ENCODE measurements at regions not wholly inside any gene's neighbourhood (a gene's known extent, or its start where the extent isn't known, plus 50 kb on each side); places are given as distances from the start of the nearest gene placed in this dataset.

DNA sequence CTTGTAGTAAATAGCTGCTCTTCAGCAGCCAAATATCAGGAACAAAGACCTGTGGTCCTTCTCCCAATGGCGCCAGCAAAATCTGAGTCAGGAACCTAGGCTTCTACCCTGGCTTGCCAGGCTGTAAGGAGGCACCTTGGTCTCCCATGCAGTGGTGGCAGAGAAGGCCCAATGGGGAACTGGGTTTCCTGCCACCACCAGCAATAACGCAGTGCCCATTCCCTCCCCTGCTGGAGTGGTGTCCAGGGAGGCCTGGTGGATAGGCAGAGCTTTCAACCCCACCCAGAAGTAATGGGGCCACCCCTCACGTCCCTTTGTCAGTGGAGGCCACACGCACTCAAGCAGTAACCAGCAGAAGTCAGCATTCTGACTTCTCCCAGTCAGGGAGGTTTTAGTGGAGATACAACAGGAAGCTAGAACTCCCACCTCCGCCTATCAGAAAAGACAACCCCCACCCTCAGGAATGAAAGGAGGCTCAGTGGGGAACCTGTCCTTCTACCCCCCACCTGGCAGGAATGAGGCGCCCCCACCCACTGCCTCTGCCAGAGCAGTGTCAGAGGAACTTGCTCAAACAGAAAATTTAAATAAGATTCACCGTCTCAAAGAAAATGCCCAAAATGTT, 132.4 kb downstream of the COPS8 start:
- Mint-ChIP-seq H3K36me3 (ENCODE audit: insufficient read depth) (no peaks in the 10 kb centered on the region), H3K9me3 (no peaks in the 10 kb centered on the region), H3K27ac (ENCODE audit: low read depth) (no peak overlapping the region), H3K27me3 (peaks cover 31% of the 10 kb centered on the region), H3K4me1 (no peaks in the 10 kb centered on the region), H3K4me3 (no peak overlapping the region)
- DNase-seq (ENCODE audit: low spot score in 2 of 2) (no peak), ATAC-seq (replicated peaks; ENCODE audit: extremely low read depth, poor library complexity, severe bottlenecking) (no peak)

DNA sequence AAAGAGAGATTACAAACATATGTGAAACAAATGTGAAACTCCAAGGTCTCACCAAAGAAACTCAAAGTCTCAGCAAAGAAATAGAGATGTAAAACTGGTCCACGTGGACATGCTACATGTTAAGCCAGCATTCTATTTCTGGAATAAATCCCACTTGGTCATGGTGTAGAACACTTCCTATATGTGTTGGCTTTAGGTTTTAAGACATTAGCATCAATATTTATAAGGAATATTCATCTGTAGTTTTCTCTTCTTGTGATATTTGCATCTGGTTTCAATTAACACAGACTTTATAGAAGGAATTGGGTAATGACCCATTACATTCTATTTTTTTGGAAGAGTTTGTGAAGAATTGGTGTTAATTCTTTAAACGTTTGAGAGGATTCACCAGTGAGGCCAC, 133.1 kb downstream of the COPS8 start:
- peaks cover 38% of the 10 kb centered on the region for H3K27me3 Mint-ChIP-seq
- H3K36me3 Mint-ChIP-seq (ENCODE audit: insufficient read depth): no peaks in the 10 kb centered on the region
- H3K9me3 Mint-ChIP-seq: no peaks in the 10 kb centered on the region
- H3K4me1 Mint-ChIP-seq: no peaks in the 10 kb centered on the region
- no peak overlapping the region for H3K4me3 Mint-ChIP-seq
- DNase-seq (ENCODE audit: low spot score in 2 of 2): no peak
- ATAC-seq (replicated peaks; ENCODE audit: extremely low read depth, poor library complexity, severe bottlenecking): no peak
- no peak overlapping the region for H3K27ac Mint-ChIP-seq (ENCODE audit: low read depth)

DNA sequence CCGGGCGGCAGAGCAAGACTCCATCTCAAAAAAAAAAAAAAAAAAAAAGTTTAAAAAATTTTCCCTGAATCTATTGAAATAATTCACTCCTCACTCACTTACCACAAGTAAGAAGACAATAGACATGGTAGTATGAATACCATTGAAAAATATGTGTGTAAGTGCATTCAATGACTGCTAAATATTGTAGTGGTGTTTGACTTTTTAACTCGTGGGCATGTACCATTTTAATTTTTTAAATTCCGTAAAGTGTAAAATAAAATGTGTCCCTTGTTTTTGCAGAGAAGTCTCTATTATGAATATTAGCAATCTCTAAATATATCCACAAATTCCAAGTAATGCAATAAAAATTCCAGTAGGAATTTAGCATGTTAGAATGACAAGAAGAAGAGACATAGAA, 134.1 kb downstream of the COPS8 start:
- Mint-ChIP-seq H3K9me3 (no peaks in the 10 kb centered on the region), H3K4me1 (no peaks in the 10 kb centered on the region), H3K36me3 (ENCODE audit: insufficient read depth) (no peaks in the 10 kb centered on the region), H3K27me3 (peaks cover 46% of the 10 kb centered on the region), H3K4me3 (no peak overlapping the region), H3K27ac (ENCODE audit: low read depth) (no peak overlapping the region)
- no peak for DNase-seq (ENCODE audit: low spot score in 2 of 2)
- no peak for ATAC-seq (replicated peaks; ENCODE audit: extremely low read depth, poor library complexity, severe bottlenecking)

DNA sequence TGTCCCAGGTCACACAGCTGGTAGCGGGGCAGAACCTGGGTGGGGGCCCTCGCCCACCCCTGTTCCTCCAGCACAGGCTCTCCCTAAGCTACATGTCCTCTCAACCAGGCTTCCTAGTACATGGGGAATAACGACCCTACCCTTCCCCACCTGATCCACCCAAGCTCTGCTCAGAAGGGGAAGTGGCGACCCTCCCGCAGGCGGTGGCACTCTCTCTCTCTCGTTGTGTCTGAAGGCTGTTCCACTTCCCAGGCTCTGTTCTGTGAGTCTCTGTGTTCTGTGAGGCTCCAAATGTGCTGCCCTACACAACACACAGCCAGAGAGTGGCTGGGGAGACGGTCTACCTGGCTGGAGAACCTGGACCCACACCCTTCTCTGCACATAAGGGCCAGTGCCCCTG, 135.8 kb downstream of the COPS8 start:
- peaks cover 46% of the 10 kb centered on the region for H3K27me3 Mint-ChIP-seq
- H3K4me3 Mint-ChIP-seq: no peak overlapping the region
- no peak for DNase-seq (ENCODE audit: low spot score in 2 of 2)
- H3K4me1 Mint-ChIP-seq: no peaks in the 10 kb centered on the region
- no peaks in the 10 kb centered on the region for H3K9me3 Mint-ChIP-seq
- H3K27ac Mint-ChIP-seq (ENCODE audit: low read depth): no peak overlapping the region
- no peaks in the 10 kb centered on the region for H3K36me3 Mint-ChIP-seq (ENCODE audit: insufficient read depth)
- ATAC-seq (replicated peaks; ENCODE audit: extremely low read depth, poor library complexity, severe bottlenecking): no peak

DNA sequence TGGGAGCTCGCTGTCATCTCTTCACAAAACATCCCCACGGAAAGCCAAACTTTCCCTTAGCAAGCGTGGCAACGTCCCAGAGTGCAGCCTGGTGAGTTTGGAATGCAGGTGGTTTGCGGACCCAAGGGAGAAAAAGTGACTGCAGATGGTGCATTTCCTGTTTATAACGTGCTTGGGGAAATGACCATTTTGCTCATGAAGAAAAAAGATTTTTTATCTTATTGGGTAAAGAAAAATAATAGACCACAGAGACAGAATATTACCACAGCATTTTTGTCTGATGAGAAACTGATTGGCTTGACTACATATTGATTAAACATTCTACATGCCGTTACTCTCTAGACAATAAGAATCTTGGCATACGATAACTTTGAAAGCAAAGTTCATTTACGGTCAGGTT, 136.5 kb downstream of the COPS8 start:
- no peak for ATAC-seq (replicated peaks; ENCODE audit: extremely low read depth, poor library complexity, severe bottlenecking)
- H3K36me3 Mint-ChIP-seq (ENCODE audit: insufficient read depth): no peaks in the 10 kb centered on the region
- DNase-seq (ENCODE audit: low spot score in 2 of 2): no peak
- H3K4me1 Mint-ChIP-seq: no peaks in the 10 kb centered on the region
- H3K27me3 Mint-ChIP-seq: peaks cover 46% of the 10 kb centered on the region
- no peak overlapping the region for H3K27ac Mint-ChIP-seq (ENCODE audit: low read depth)
- no peak overlapping the region for H3K4me3 Mint-ChIP-seq
- H3K9me3 Mint-ChIP-seq: no peaks in the 10 kb centered on the region

DNA sequence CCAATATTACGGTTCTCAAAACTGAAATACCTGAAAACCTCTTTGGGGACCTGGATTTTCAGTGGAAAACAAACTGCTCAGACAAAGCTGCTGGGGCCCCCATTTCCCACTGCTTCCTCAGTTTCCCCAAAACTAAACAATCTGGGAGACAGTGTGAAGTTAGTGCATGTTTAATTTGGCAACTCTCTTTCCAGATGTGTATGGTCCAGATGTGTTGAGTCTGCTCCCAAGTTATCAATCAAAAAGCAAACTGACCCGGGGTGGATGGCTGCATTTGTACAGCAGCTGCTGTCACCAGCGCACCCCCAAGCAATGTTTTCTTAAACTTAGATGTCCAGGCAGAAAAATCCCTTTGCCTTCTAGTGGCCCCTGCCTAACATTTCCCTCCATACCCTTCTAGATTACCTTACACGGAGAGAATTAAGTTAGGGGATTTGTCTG, 136.9 kb downstream of the COPS8 start:
- H3K4me3 Mint-ChIP-seq: no peak overlapping the region
- H3K36me3 Mint-ChIP-seq (ENCODE audit: insufficient read depth): no peaks in the 10 kb centered on the region
- no peak for DNase-seq (ENCODE audit: low spot score in 2 of 2)
- H3K27me3 Mint-ChIP-seq: peaks cover 46% of the 10 kb centered on the region
- no peaks in the 10 kb centered on the region for H3K4me1 Mint-ChIP-seq
- ATAC-seq (replicated peaks; ENCODE audit: extremely low read depth, poor library complexity, severe bottlenecking): no peak
- no peaks in the 10 kb centered on the region for H3K9me3 Mint-ChIP-seq
- no peak overlapping the region for H3K27ac Mint-ChIP-seq (ENCODE audit: low read depth)

DNA sequence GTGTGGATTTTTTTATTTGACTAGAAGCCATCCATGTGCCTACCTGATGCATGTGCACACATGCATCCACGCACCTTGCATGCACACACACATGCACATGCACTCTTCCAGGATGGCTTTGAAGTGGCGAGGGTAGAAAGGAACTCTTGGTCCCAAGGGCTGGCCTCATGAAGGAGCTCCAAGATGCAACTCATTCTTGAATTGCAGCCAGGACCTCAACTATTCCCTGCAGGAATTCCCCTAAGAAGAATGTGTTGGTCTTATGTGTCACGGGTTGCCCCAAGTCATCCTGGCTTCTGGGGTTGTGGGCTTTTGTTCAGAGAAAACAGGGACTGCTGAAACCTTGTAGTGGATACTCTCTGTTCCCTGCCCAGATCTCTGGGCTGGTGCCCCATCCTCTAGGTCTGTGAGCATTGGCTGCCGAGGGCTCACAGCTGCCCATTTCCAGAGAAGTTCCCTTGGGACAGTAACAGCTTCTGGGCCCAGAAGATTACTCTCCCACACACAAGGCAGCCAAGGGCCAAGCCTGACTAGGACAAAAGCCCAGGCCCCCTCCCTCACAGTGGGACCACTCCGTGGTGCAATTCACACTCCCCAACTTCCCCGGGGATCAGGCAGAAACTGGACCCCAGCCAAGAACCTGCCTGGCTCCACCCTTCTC, 137.6 kb downstream of the COPS8 start:
- no peaks in the 10 kb centered on the region for H3K9me3 Mint-ChIP-seq
- no peak overlapping the region for H3K4me3 Mint-ChIP-seq
- no peak overlapping the region for H3K27ac Mint-ChIP-seq (ENCODE audit: low read depth)
- no peak for ATAC-seq (replicated peaks; ENCODE audit: extremely low read depth, poor library complexity, severe bottlenecking)
- H3K36me3 Mint-ChIP-seq (ENCODE audit: insufficient read depth): no peaks in the 10 kb centered on the region
- H3K4me1 Mint-ChIP-seq: no peaks in the 10 kb centered on the region
- H3K27me3 Mint-ChIP-seq: peaks cover 53% of the 10 kb centered on the region
- no peak for DNase-seq (ENCODE audit: low spot score in 2 of 2)

DNA sequence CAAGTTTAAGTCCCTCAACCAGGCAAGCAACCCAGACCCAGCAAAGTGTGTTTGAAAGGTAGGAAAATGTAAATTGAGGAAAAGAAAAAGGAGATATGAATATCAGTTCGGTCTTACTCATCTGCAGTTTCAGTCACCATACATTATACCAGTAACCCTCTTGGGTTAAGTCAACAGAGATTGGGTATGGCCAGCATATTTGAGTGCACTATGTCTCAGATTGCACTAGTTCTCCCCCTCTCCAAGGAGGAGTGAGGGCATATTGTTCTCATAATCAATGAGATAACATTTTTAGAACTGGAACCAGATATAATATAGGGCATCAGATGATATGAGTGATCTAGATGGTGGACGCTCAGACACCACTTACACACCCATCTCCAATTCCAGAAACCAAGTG, 141.5 kb downstream of the COPS8 start:
- ATAC-seq (replicated peaks; ENCODE audit: extremely low read depth, poor library complexity, severe bottlenecking) (no peak), DNase-seq (ENCODE audit: low spot score in 2 of 2) (no peak)
- Mint-ChIP-seq H3K27me3 (peaks cover 61% of the 10 kb centered on the region), H3K36me3 (ENCODE audit: insufficient read depth) (no peaks in the 10 kb centered on the region), H3K27ac (ENCODE audit: low read depth) (no peak overlapping the region), H3K4me1 (no peaks in the 10 kb centered on the region), H3K4me3 (no peak overlapping the region), H3K9me3 (no peaks in the 10 kb centered on the region)

DNA sequence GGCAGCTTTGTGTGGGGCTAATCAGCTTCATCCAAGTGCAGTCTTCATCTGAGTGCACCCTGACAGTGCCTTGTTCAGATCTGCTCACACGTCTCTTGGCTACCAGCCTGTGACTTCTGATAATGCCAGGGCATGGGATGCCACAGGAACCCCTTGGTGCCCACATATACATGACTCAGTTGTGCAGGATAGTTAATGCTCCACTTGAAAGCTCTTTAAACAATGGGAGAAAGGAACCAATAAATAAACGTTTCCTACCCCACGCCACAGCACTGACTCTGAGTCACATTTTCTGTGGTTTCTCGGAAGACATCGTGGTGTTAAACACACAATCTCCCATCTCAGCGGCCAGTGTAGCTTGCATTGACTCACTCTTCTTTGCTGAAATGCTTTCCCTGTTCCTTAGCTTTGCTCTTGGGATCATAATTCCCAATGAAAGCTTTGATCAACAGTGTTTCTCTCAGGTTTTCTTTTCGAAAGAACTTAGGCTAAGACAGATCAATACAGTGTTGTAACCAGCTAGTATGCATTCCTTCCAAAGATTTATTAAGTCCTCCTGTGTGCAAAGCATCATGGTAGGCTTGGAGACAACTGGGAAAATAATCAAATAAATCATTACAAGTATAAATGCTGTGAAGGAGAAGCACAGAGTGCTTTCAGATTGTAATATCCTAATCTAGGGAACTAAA, 142.0 kb downstream of the COPS8 start:
- no peak overlapping the region for H3K27ac Mint-ChIP-seq (ENCODE audit: low read depth)
- ATAC-seq (replicated peaks; ENCODE audit: extremely low read depth, poor library complexity, severe bottlenecking): no peak

DNA sequence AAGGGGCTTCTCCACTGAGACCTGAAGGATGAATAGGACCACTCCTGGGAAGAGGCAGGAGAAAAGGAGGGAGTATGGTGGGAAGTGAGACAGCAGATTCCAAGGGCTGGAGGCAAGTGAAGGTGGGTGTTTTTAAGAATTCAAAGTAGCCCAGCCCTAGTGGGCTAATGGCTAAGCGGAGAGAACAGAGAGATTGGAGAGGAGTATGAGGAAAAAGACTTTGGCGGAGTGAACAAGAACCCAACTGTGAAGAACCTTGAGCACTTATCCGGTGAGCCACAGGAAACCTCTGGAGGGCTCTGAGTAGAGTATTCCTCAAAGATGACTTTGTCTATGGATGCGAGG, 142.6 kb downstream of the COPS8 start:
- Mint-ChIP-seq H3K4me1 (no peaks in the 10 kb centered on the region), H3K4me3 (no peak overlapping the region), H3K36me3 (ENCODE audit: insufficient read depth) (no peaks in the 10 kb centered on the region), H3K27me3 (peaks cover 61% of the 10 kb centered on the region), H3K27ac (ENCODE audit: low read depth) (no peak overlapping the region), H3K9me3 (no peaks in the 10 kb centered on the region)
- no peak for DNase-seq (ENCODE audit: low spot score in 2 of 2)
- no peak for ATAC-seq (replicated peaks; ENCODE audit: extremely low read depth, poor library complexity, severe bottlenecking)

More for the DNA sequence above, 142.0 kb downstream of the COPS8 start:
- Mint-ChIP-seq H3K27me3 (peaks cover 61% of the 10 kb centered on the region), H3K4me1 (no peaks in the 10 kb centered on the region), H3K9me3 (no peaks in the 10 kb centered on the region), H3K36me3 (ENCODE audit: insufficient read depth) (no peaks in the 10 kb centered on the region), H3K4me3 (no peak overlapping the region)
- no peak for DNase-seq (ENCODE audit: low spot score in 2 of 2)

DNA sequence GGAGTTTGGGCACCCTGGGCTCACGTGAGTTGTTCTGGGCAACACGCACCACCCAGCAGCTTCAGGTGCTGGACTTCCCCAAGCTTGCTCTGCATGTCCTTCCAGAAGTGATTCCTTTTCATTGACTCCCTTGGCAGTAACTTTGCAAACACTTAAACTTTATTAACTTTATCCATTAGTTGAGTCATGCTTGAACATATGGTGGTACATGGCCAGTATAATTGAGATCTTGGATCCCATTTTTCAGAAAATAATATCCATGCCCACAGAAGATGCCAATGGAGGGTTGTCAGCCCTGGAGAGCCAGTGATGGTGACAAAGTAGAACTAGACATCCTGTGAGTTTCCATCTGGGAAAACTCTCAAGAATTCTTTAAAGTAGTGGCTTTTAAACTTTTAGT, 144.2 kb downstream of the COPS8 start:
- H3K4me3 Mint-ChIP-seq: no peak overlapping the region
- no peak overlapping the region for H3K27ac Mint-ChIP-seq (ENCODE audit: low read depth)
- H3K4me1 Mint-ChIP-seq: no peaks in the 10 kb centered on the region
- no peaks in the 10 kb centered on the region for H3K9me3 Mint-ChIP-seq
- DNase-seq (ENCODE audit: low spot score in 2 of 2) (no peak), ATAC-seq (replicated peaks; ENCODE audit: extremely low read depth, poor library complexity, severe bottlenecking) (no peak)
- H3K27me3 Mint-ChIP-seq: peaks cover 48% of the 10 kb centered on the region
- no peaks in the 10 kb centered on the region for H3K36me3 Mint-ChIP-seq (ENCODE audit: insufficient read depth)

DNA sequence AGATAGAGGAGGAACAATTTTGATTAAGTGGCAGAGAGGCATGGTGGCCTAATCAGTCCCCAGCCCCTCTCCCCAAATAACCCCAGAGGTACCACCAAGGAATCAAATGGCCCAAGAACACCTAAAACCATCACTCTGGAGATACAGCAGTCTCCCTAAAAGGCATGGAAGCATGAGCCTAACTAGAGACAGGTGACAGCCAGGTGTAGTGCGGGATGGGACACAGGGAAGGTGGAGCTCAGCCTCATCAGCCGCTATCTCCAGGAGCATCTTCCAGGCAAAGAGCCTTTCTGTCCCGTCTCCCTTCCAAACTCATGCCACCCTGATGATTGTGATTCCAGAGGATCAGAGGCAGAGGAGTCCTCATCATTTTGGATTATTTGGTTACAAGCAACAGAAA, 144.7 kb downstream of the COPS8 start:
- Mint-ChIP-seq H3K9me3 (no peaks in the 10 kb centered on the region), H3K4me3 (no peak overlapping the region), H3K27me3 (peaks cover 48% of the 10 kb centered on the region), H3K4me1 (no peaks in the 10 kb centered on the region), H3K36me3 (ENCODE audit: insufficient read depth) (no peaks in the 10 kb centered on the region), H3K27ac (ENCODE audit: low read depth) (no peak overlapping the region)
- ATAC-seq (replicated peaks; ENCODE audit: extremely low read depth, poor library complexity, severe bottlenecking) (no peak), DNase-seq (ENCODE audit: low spot score in 2 of 2) (no peak)

DNA sequence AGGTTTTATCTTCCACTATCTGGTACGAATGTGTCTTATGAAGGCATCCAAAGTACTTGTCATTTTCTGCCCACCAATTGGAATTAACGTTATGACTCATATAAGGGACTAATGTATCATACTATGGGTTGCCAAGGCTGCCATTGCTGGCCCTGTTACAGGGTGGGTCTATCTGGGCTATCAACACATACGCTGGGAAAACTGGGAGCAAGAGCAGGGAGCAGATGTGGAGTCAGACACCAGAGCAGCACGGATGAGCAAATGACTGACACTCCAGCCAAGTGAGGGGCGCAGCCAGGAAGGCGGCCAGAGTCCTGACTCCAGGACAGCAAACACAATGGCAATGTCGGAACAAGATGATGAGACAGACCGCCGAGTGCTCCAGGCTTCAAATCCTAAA, 145.9 kb downstream of the COPS8 start:
- no peak overlapping the region for H3K4me3 Mint-ChIP-seq
- no peak for DNase-seq (ENCODE audit: low spot score in 2 of 2)
- no peaks in the 10 kb centered on the region for H3K36me3 Mint-ChIP-seq (ENCODE audit: insufficient read depth)
- peaks cover 56% of the 10 kb centered on the region for H3K27me3 Mint-ChIP-seq
- no peaks in the 10 kb centered on the region for H3K9me3 Mint-ChIP-seq
- H3K4me1 Mint-ChIP-seq: no peaks in the 10 kb centered on the region
- no peak overlapping the region for H3K27ac Mint-ChIP-seq (ENCODE audit: low read depth)
- no peak for ATAC-seq (replicated peaks; ENCODE audit: extremely low read depth, poor library complexity, severe bottlenecking)

All from central memory CD8-positive, alpha-beta T cell (primary cell).